NCI-H2171 treated with DMSO at 0.1 percent for 48 hours (cell line): ENCODE measurements at regions not wholly inside any gene's neighbourhood (a gene's known extent, or its start where the extent isn't known, plus 50 kb on each side); places are given as distances from the start of the nearest gene placed in this dataset.

ENCODE experiments used
- DNase-seq: peaks from one replicate; lab custom pipeline; 2025; lab: John Stamatoyannopoulos, UW

GRCh38 chr5:160903076-160903475, 51.1 kb upstream of the ATP10B start:
- DNase-seq, result no peak
